ENCODE measurements at regions not wholly inside any gene's neighbourhood (a gene's known extent, or its start where the extent isn't known, plus 50 kb on each side); places are given as distances from the start of the nearest gene placed in this dataset.
A peak's percentile ranks its signal among the peaks of the same experiment; 100 is the strongest.

- TF ChIP-seq, protein P1, sequence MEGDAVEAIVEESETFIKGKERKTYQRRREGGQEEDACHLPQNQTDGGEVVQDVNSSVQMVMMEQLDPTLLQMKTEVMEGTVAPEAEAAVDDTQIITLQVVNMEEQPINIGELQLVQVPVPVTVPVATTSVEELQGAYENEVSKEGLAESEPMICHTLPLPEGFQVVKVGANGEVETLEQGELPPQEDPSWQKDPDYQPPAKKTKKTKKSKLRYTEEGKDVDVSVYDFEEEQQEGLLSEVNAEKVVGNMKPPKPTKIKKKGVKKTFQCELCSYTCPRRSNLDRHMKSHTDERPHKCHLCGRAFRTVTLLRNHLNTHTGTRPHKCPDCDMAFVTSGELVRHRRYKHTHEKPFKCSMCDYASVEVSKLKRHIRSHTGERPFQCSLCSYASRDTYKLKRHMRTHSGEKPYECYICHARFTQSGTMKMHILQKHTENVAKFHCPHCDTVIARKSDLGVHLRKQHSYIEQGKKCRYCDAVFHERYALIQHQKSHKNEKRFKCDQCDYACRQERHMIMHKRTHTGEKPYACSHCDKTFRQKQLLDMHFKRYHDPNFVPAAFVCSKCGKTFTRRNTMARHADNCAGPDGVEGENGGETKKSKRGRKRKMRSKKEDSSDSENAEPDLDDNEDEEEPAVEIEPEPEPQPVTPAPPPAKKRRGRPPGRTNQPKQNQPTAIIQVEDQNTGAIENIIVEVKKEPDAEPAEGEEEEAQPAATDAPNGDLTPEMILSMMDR (IDR thresholded peaks at IDR 0.05; ENCODE audit: low read depth, low read length) = no peak
- no peak overlapping the region for H3K4me3 ChIP-seq (replicated peaks in 1 of 2; ENCODE audit: low read depth in 2 of 2, low read length in 2 of 2)
- no peak for DNase-seq (ENCODE audit: low read depth in 2 of 2)
Measured at GRCh38 chr18:72692086-72692485, 147.9 kb upstream of the CBLN2 start.

- TF ChIP-seq, protein P1 (IDR thresholded peaks at IDR 0.05; ENCODE audit: low read depth, low read length) = no peak
- no peak for DNase-seq (ENCODE audit: low read depth in 2 of 2)
- no peak overlapping the region for H3K4me3 ChIP-seq (replicated peaks in 1 of 2; ENCODE audit: low read depth in 2 of 2, low read length in 2 of 2)
Measured at GRCh38 chr18:72687736-72688135, 143.6 kb upstream of the CBLN2 start.

- TF ChIP-seq, protein P1 (IDR thresholded peaks at IDR 0.05; ENCODE audit: low read depth, low read length) = no peak
- no peak overlapping the region for H3K4me3 ChIP-seq (replicated peaks in 1 of 2; ENCODE audit: low read depth in 2 of 2, low read length in 2 of 2)
- peak in 1 of 2 donors; percentile 38 for DNase-seq (ENCODE audit: low read depth in 2 of 2)
Measured at GRCh38 chr18:72675394-72675793, 131.3 kb upstream of the CBLN2 start.

DNA sequence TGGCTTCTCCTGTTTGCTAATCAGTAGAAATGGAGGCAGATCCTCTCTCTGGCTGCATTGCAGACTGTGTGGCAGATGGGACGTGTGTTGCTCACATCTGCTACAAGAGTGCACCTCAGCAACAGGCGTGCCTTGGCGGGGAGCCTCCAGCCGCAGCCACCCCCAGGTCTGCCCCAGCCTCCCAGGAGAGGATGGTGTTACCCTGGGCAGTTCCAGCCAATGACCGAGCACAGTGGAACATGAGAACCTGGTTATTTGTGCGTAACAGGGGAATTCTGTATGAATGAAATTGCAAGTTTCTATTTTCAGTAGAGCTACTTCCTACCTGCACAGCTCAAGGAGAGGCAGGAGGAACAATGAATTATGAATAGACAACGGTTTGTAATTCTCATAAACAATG lies 130.6 kb upstream of the CBLN2 start:
- no peak overlapping the region for H3K4me3 ChIP-seq (replicated peaks in 1 of 2; ENCODE audit: low read depth in 2 of 2, low read length in 2 of 2)
- DNase-seq (ENCODE audit: low read depth in 2 of 2) = no peak
- TF ChIP-seq, protein P1 (IDR thresholded peaks at IDR 0.05; ENCODE audit: low read depth, low read length) = no peak

- DNase-seq (ENCODE audit: low read depth in 2 of 2) = no peak
- H3K4me3 ChIP-seq (replicated peaks in 1 of 2; ENCODE audit: low read depth in 2 of 2, low read length in 2 of 2) = no peak overlapping the region
- TF ChIP-seq, protein P1 (IDR thresholded peaks at IDR 0.05; ENCODE audit: low read depth, low read length) = no peak
Measured at GRCh38 chr18:72673242-72673641, 129.1 kb upstream of the CBLN2 start.

DNA sequence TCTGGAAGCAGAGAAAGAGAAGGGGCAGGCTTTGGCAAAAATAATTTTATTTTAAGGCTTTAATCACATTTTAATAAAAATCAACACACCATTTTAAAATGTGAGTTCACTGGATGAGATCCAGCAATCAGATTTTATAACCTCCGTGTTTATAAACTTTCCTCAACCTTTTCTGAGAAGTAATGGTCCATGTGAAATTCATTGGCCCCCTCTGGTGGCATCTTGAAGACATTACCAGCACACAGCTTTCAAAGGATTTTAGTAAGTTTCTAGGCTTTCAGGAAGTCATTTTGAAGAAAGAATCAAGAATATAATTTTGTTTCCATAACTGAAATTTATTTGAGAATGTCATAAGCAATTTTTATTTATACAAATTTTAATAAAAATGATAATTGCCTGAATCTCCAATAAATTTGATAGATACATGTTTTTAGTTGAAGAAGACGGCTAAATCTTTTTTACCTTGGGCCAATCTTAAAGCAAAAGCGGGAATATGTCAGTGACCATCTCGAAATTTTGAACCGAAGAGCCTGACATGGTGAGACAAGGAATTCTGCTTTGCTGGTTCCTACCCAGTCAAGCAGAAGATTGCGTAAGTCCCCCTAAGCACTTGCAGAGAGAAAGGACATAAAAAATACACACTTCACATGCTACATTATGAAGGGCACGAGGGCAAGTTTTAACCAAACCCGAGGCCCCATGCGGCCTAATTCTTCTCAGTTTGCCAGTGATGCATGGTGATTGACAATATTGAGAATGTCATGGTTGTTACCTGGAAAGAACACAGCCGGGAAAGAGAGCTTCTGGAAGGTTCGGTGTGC lies 128.4 kb upstream of the CBLN2 start:
- no peak overlapping the region for H3K4me3 ChIP-seq (replicated peaks in 1 of 2; ENCODE audit: low read depth in 2 of 2, low read length in 2 of 2)
- peak; percentile 31 to 57 for DNase-seq (ENCODE audit: low read depth in 2 of 2)
- TF ChIP-seq, protein P1 (IDR thresholded peaks at IDR 0.05; ENCODE audit: low read depth, low read length) = peak; percentile 73
